ENCODE measurements at regions not wholly inside any gene's neighbourhood (a gene's known extent, or its start where the extent isn't known, plus 50 kb on each side); places are given as distances from the start of the nearest gene placed in this dataset.
"Not testable (repeated sequence)": the region's sequence is repeated elsewhere in the genome, so short reads cannot be mapped to it uniquely, and the experiment has no call there.

- no peak for DNase-seq
Measured at GRCh38 chr4:3936184-3936583, 170.0 kb downstream of the ADRA2C start.

- DNase-seq = not testable (repeated sequence)
Measured at GRCh38 chr4:3937849-3938562, 171.8 kb downstream of the ADRA2C start.

- DNase-seq = not testable (repeated sequence)
Measured at GRCh38 chr4:3938676-3939075, 172.5 kb downstream of the ADRA2C start.

GRCh38 chr4:3939954-3940591 lies 173.9 kb downstream of the ADRA2C start:
- DNase-seq = not testable (repeated sequence)

- peak; percentile 3 for DNase-seq
Measured at GRCh38 chr4:3941735-3942522, 175.7 kb downstream of the ADRA2C start.

GRCh38 chr4:3942569-3942971 lies 176.4 kb downstream of the ADRA2C start:
- DNase-seq = peak; percentile 42

- not testable (repeated sequence) for DNase-seq
Measured at GRCh38 chr4:3943051-3943450, 176.9 kb downstream of the ADRA2C start.

- no peak for DNase-seq
Measured at GRCh38 chr4:3945511-3946290, 179.5 kb downstream of the ADRA2C start.

GRCh38 chr4:3946553-3946952 lies 180.4 kb downstream of the ADRA2C start:
- DNase-seq = not testable (repeated sequence)

GRCh38 chr4:3947761-3948160 lies 181.6 kb downstream of the ADRA2C start:
- not testable (repeated sequence) for DNase-seq

- DNase-seq = not testable (repeated sequence)
Measured at GRCh38 chr4:3948210-3948609, 182.0 kb downstream of the ADRA2C start.

GRCh38 chr4:3949916-3950315 lies 183.7 kb downstream of the ADRA2C start:
- not testable (repeated sequence) for DNase-seq

- DNase-seq = not testable (repeated sequence)
Measured at GRCh38 chr4:3952443-3953139, 186.4 kb downstream of the ADRA2C start.

- not testable (repeated sequence) for DNase-seq
Measured at GRCh38 chr4:3953140-3953489, 186.9 kb downstream of the ADRA2C start.

- peak; percentile 68 for DNase-seq
Measured at GRCh38 chr4:3954540-3955320, 188.5 kb downstream of the ADRA2C start.

GRCh38 chr4:3955321-3956164 lies 189.4 kb downstream of the ADRA2C start:
- DNase-seq = peak; percentile 98

- DNase-seq = peak; percentile 48
Measured at GRCh38 chr4:3956165-3956867, 190.1 kb downstream of the ADRA2C start.

- DNase-seq = not testable (repeated sequence)
Measured at GRCh38 chr4:3961091-3961672, 195.0 kb downstream of the ADRA2C start.

- not testable (repeated sequence) for DNase-seq
Measured at GRCh38 chr4:3964572-3965278, 198.5 kb downstream of the ADRA2C start.

Data from NCI-H345 (cell line).